Activated T-helper 1 cell treated with anti-CD3 and anti-CD28 coated beads, Interleukin-12 subunit alpha, Interleukin-12 subunit beta, Interleukin-2, Interleukin-4 antibody, amounts not matched to agents 30 ng/mL and 10 ng/mL and 1 ng/mL, durations not matched to agents 14 hours and 24 hours and 36 hours (primary cell): ENCODE measurements at regions not wholly inside any gene's neighbourhood (a gene's known extent, or its start where the extent isn't known, plus 50 kb on each side); places are given as distances from the start of the nearest gene placed in this dataset.
"Not testable (repeated sequence)": the region's sequence is repeated elsewhere in the genome, so short reads cannot be mapped to it uniquely, and the experiment has no call there.

ENCODE experiments used
- DNase-seq: peaks from one replicate; pipeline ENCODE4 v3.0.0; 2021; ENCODE audit warnings: low spot score
- H3K27ac Mint-ChIP-seq: one replicate; pipeline ENCODE4 v1.8.0; 2021; ENCODE audit warnings: mild to moderate bottlenecking, mixed read lengths
- H3K27me3 Mint-ChIP-seq: one replicate; pipeline ENCODE4 v1.8.0; 2022; ENCODE audit warnings: mild to moderate bottlenecking, moderate library complexity, mixed read lengths; ENCODE audit not compliant: insufficient read depth
- H3K36me3 Mint-ChIP-seq: one replicate; pipeline ENCODE4 v1.8.0; 2021; ENCODE audit warnings: low read depth, mixed read lengths
- H3K4me1 Mint-ChIP-seq: one replicate; pipeline ENCODE4 v1.8.0; 2021; ENCODE audit warnings: low read depth, mixed read lengths
- H3K4me3 Mint-ChIP-seq: one replicate; pipeline ENCODE4 v1.8.0; 2021; ENCODE audit warnings: mild to moderate bottlenecking, moderate library complexity, mixed read lengths
- H3K9me3 Mint-ChIP-seq: one replicate; pipeline ENCODE4 v1.8.0; 2021; ENCODE audit warnings: mixed read lengths
- intact Hi-C: fragments of 100-400 bp; cut with micrococcal nuclease; formaldehyde crosslinking; loops from one replicate; pipeline ENCODE4 v1.15.1; 2024

GRCh38 chr22:46044621-46045458 lies 67.9 kb upstream of the WNT7B start:
- peak; percentile 29 for DNase-seq
- H3K4me3 Mint-ChIP-seq: peak overlapping the region; percentile 79
- no peaks in the 10 kb centered on the region for H3K36me3 Mint-ChIP-seq
- H3K27me3 Mint-ChIP-seq: peaks cover 8% of the 10 kb centered on the region
- intact Hi-C loops: loop anchor here (1.0 kb wide), 1 partner anchor 9 kb away; no protein-coding TSS in a partner anchor
- no peaks in the 10 kb centered on the region for H3K4me1 Mint-ChIP-seq
- no peaks in the 10 kb centered on the region for H3K9me3 Mint-ChIP-seq
- peak overlapping the region; percentile 74 for H3K27ac Mint-ChIP-seq

- H3K4me3 Mint-ChIP-seq: peak overlapping the region; percentile 39
- intact Hi-C loops: no loop called here
- H3K27ac Mint-ChIP-seq: peak overlapping the region; percentile 40
- H3K4me1 Mint-ChIP-seq: no peaks in the 10 kb centered on the region
- H3K36me3 Mint-ChIP-seq: no peaks in the 10 kb centered on the region
- H3K27me3 Mint-ChIP-seq: peaks cover 8% of the 10 kb centered on the region
- DNase-seq: no peak
- H3K9me3 Mint-ChIP-seq: no peaks in the 10 kb centered on the region
Observed at GRCh38 chr22:46045459-46046298, 68.7 kb upstream of the WNT7B start.

- H3K36me3 Mint-ChIP-seq: no peaks in the 10 kb centered on the region
- no peak overlapping the region for H3K4me3 Mint-ChIP-seq
- H3K9me3 Mint-ChIP-seq: no peaks in the 10 kb centered on the region
- no peak overlapping the region for H3K27ac Mint-ChIP-seq
- no peak for DNase-seq
- H3K4me1 Mint-ChIP-seq: no peaks in the 10 kb centered on the region
- intact Hi-C loops: no loop called here
- H3K27me3 Mint-ChIP-seq: peaks cover 8% of the 10 kb centered on the region
Observed at GRCh38 chr22:46046299-46046685, 69.3 kb upstream of the WNT7B start.

GRCh38 chr22:46047226-46047625 lies 70.3 kb upstream of the WNT7B start:
- intact Hi-C loops: no loop called here
- H3K4me3 Mint-ChIP-seq: no peak overlapping the region
- peaks cover 8% of the 10 kb centered on the region for H3K27me3 Mint-ChIP-seq
- peaks cover under 1% of the 10 kb centered on the region for H3K4me1 Mint-ChIP-seq
- H3K27ac Mint-ChIP-seq: no peak overlapping the region
- H3K36me3 Mint-ChIP-seq: no peaks in the 10 kb centered on the region
- DNase-seq: no peak
- H3K9me3 Mint-ChIP-seq: no peaks in the 10 kb centered on the region

GRCh38 chr22:46047841-46048595 lies 71.1 kb upstream of the WNT7B start:
- Mint-ChIP-seq H3K9me3 (no peaks in the 10 kb centered on the region), H3K27ac (no peak overlapping the region), H3K36me3 (no peaks in the 10 kb centered on the region), H3K4me1 (peaks cover 8% of the 10 kb centered on the region), H3K27me3 (peaks cover 8% of the 10 kb centered on the region), H3K4me3 (no peak overlapping the region)
- intact Hi-C loops: no loop called here
- no peak for DNase-seq

GRCh38 chr22:46048661-46049060 lies 71.7 kb upstream of the WNT7B start:
- intact Hi-C loops, H3K9me3 Mint-ChIP-seq: not testable (repeated sequence)
- H3K4me1 Mint-ChIP-seq: peaks cover 12% of the 10 kb centered on the region

GRCh38 chr22:46049726-46050450 lies 72.9 kb upstream of the WNT7B start:
- no peak for DNase-seq
- intact Hi-C loops: no loop called here
- Mint-ChIP-seq H3K27ac (no peak overlapping the region), H3K4me3 (no peak overlapping the region), H3K36me3 (no peaks in the 10 kb centered on the region), H3K27me3 (peaks cover 8% of the 10 kb centered on the region), H3K9me3 (no peaks in the 10 kb centered on the region), H3K4me1 (peaks cover 17% of the 10 kb centered on the region)

More at GRCh38 chr22:46048661-46049060, 71.7 kb upstream of the WNT7B start:
- not testable (repeated sequence) for H3K27ac Mint-ChIP-seq, H3K27me3 Mint-ChIP-seq, H3K36me3 Mint-ChIP-seq, H3K4me3 Mint-ChIP-seq, DNase-seq

GRCh38 chr22:46050451-46050845 lies 73.5 kb upstream of the WNT7B start:
- no peak for DNase-seq
- H3K27me3 Mint-ChIP-seq: peaks cover 8% of the 10 kb centered on the region
- no peaks in the 10 kb centered on the region for H3K36me3 Mint-ChIP-seq
- H3K4me1 Mint-ChIP-seq: peaks cover 23% of the 10 kb centered on the region
- H3K9me3 Mint-ChIP-seq: no peaks in the 10 kb centered on the region
- intact Hi-C loops: no loop called here
- H3K27ac Mint-ChIP-seq: no peak overlapping the region
- H3K4me3 Mint-ChIP-seq: no peak overlapping the region

- Mint-ChIP-seq H3K4me3 (peak overlapping the region; percentile 92), H3K36me3 (no peaks in the 10 kb centered on the region), H3K27me3 (peaks cover 4% of the 10 kb centered on the region), H3K9me3 (no peaks in the 10 kb centered on the region), H3K4me1 (peaks cover 26% of the 10 kb centered on the region), H3K27ac (peak overlapping the region; percentile 15)
- intact Hi-C loops: no loop called here
- DNase-seq: no peak
Observed at GRCh38 chr22:46050916-46051614, 74.1 kb upstream of the WNT7B start.

GRCh38 chr22:46051646-46052045 lies 74.7 kb upstream of the WNT7B start:
- peak overlapping the region; percentile 15 for H3K27ac Mint-ChIP-seq
- peak overlapping the region; percentile 92 for H3K4me3 Mint-ChIP-seq
- intact Hi-C loops: no loop called here
- peaks cover 26% of the 10 kb centered on the region for H3K4me1 Mint-ChIP-seq
- DNase-seq: no peak
- no peaks in the 10 kb centered on the region for H3K9me3 Mint-ChIP-seq
- peaks cover 2% of the 10 kb centered on the region for H3K27me3 Mint-ChIP-seq
- H3K36me3 Mint-ChIP-seq: no peaks in the 10 kb centered on the region

- H3K4me3 Mint-ChIP-seq: peak overlapping the region; percentile 92
- H3K4me1 Mint-ChIP-seq: peaks cover 33% of the 10 kb centered on the region
- intact Hi-C loops: no loop called here
- no peaks in the 10 kb centered on the region for H3K9me3 Mint-ChIP-seq
- peak overlapping the region; percentile 88 for H3K27ac Mint-ChIP-seq
- peaks cover 2% of the 10 kb centered on the region for H3K27me3 Mint-ChIP-seq
- H3K36me3 Mint-ChIP-seq: no peaks in the 10 kb centered on the region
- no peak for DNase-seq
Observed at GRCh38 chr22:46052331-46052771, 75.4 kb upstream of the WNT7B start.
